ENCODE measurements at regions not wholly inside any gene's neighbourhood (a gene's known extent, or its start where the extent isn't known, plus 50 kb on each side); places are given as distances from the start of the nearest gene placed in this dataset.

- ChIA-PET CTCF (no interaction called here), POLR2A (no interaction called here)
Measured at GRCh38 chr1:199688133-199688676, 339.3 kb upstream of the NR5A2 start.

GRCh38 chr1:199688774-199689173 is 338.7 kb upstream of the NR5A2 start:
- CTCF ChIA-PET: no interaction called here

GRCh38 chr1:199690496-199690895 is 337.0 kb upstream of the NR5A2 start:
- POLR2A ChIA-PET: no interaction called here
- CTCF ChIA-PET: no interaction called here

More at GRCh38 chr1:199688774-199689173, 338.7 kb upstream of the NR5A2 start:
- POLR2A ChIA-PET: no interaction called here

- ChIA-PET CTCF (no interaction called here), POLR2A (no interaction called here)
Measured at GRCh38 chr1:199691540-199691939, 336.0 kb upstream of the NR5A2 start.

- ChIA-PET POLR2A (no interaction called here), CTCF (no interaction called here)
Measured at GRCh38 chr1:199693724-199694123, 333.8 kb upstream of the NR5A2 start.

- ChIA-PET POLR2A (no interaction called here), CTCF (no interaction called here)
Measured at GRCh38 chr1:199696225-199696624, 331.3 kb upstream of the NR5A2 start.

GRCh38 chr1:199698222-199698621 is 329.3 kb upstream of the NR5A2 start:
- POLR2A ChIA-PET: no interaction called here

GRCh38 chr1:199700551-199700950 is 327.0 kb upstream of the NR5A2 start:
- POLR2A ChIA-PET: no interaction called here
- CTCF ChIA-PET: no interaction called here

More at GRCh38 chr1:199698222-199698621, 329.3 kb upstream of the NR5A2 start:
- CTCF ChIA-PET: no interaction called here

GRCh38 chr1:199701726-199702125 is 325.8 kb upstream of the NR5A2 start:
- CTCF ChIA-PET: no interaction called here
- POLR2A ChIA-PET: no interaction called here

- POLR2A ChIA-PET: no interaction called here
Measured at GRCh38 chr1:199704231-199704630, 323.3 kb upstream of the NR5A2 start.

GRCh38 chr1:199705825-199706224 is 321.7 kb upstream of the NR5A2 start:
- POLR2A ChIA-PET: no interaction called here
- CTCF ChIA-PET: no interaction called here

More at GRCh38 chr1:199704231-199704630, 323.3 kb upstream of the NR5A2 start:
- CTCF ChIA-PET: no interaction called here

GRCh38 chr1:199706826-199707606 is 320.5 kb upstream of the NR5A2 start:
- CTCF ChIA-PET: no interaction called here
- POLR2A ChIA-PET: no interaction called here

GRCh38 chr1:199710974-199711373 is 316.5 kb upstream of the NR5A2 start:
- POLR2A ChIA-PET: no interaction called here

GRCh38 chr1:199716729-199717128 is 310.8 kb upstream of the NR5A2 start:
- ChIA-PET POLR2A (no interaction called here), CTCF (interaction anchor here (0.7 kb wide), 1 partner anchor 118 kb away, joined by 4 read pairs; no protein-coding TSS in a partner anchor)

More at GRCh38 chr1:199710974-199711373, 316.5 kb upstream of the NR5A2 start:
- CTCF ChIA-PET: no interaction called here

GRCh38 chr1:199719156-199719842 is 308.2 kb upstream of the NR5A2 start:
- ChIA-PET CTCF (no interaction called here), POLR2A (no interaction called here)

GRCh38 chr1:199720496-199720895 is 307.0 kb upstream of the NR5A2 start:
- CTCF ChIA-PET: no interaction called here
- POLR2A ChIA-PET: no interaction called here

GRCh38 chr1:199721001-199721400 is 306.5 kb upstream of the NR5A2 start:
- CTCF ChIA-PET: no interaction called here
- POLR2A ChIA-PET: no interaction called here

GRCh38 chr1:199723250-199723956 is 304.1 kb upstream of the NR5A2 start:
- ChIA-PET POLR2A (no interaction called here), CTCF (no interaction called here)

GRCh38 chr1:199724049-199724448 is 303.5 kb upstream of the NR5A2 start:
- POLR2A ChIA-PET: no interaction called here
- CTCF ChIA-PET: no interaction called here

- POLR2A ChIA-PET: no interaction called here
- CTCF ChIA-PET: no interaction called here
Measured at GRCh38 chr1:199725002-199725565, 302.4 kb upstream of the NR5A2 start.

Data from activated CD8-positive, alpha-beta memory T cell treated with anti-CD3 and anti-CD28 coated beads for 36 hours (primary cell).